ENCODE measurements at regions not wholly inside any gene's neighbourhood (a gene's known extent, or its start where the extent isn't known, plus 50 kb on each side); places are given as distances from the start of the nearest gene placed in this dataset.

GRCh38 chr2:58516695-58517094 is 275.6 kb upstream of the FANCL start:
- TF ChIP-seq, protein P1, sequence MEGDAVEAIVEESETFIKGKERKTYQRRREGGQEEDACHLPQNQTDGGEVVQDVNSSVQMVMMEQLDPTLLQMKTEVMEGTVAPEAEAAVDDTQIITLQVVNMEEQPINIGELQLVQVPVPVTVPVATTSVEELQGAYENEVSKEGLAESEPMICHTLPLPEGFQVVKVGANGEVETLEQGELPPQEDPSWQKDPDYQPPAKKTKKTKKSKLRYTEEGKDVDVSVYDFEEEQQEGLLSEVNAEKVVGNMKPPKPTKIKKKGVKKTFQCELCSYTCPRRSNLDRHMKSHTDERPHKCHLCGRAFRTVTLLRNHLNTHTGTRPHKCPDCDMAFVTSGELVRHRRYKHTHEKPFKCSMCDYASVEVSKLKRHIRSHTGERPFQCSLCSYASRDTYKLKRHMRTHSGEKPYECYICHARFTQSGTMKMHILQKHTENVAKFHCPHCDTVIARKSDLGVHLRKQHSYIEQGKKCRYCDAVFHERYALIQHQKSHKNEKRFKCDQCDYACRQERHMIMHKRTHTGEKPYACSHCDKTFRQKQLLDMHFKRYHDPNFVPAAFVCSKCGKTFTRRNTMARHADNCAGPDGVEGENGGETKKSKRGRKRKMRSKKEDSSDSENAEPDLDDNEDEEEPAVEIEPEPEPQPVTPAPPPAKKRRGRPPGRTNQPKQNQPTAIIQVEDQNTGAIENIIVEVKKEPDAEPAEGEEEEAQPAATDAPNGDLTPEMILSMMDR (IDR thresholded peaks at IDR 0.05), result no peak
- TF ChIP-seq EZH2 (IDR thresholded peaks at IDR 0.05; ENCODE audit: borderline replicate concordance, insufficient read depth, low read depth, low read length, poor library complexity, severe bottlenecking), result no peak
